Skeletal muscle satellite cell (primary cell): ENCODE measurements at regions not wholly inside any gene's neighbourhood (a gene's known extent, or its start where the extent isn't known, plus 50 kb on each side); places are given as distances from the start of the nearest gene placed in this dataset.
A peak's percentile ranks its signal among the peaks of the same experiment; 100 is the strongest.

Experiments
- H3K27me3 ChIP-seq: 2 replicates; pipeline ENCODE4 v1.7.0; 2013; ENCODE audit warnings: low read length; ENCODE audit not compliant: control insufficient read depth, insufficient read depth
- H3K36me3 ChIP-seq: 2 replicates; pipeline ENCODE4 v1.7.0; 2013; ENCODE audit warnings: mild to moderate bottlenecking, control low read depth, low read length; ENCODE audit not compliant: insufficient read depth
- H3K4me1 ChIP-seq: 2 replicates; pipeline ENCODE4 v1.7.0; 2013; ENCODE audit warnings: low read length; ENCODE audit not compliant: control insufficient read depth, insufficient read depth
- H3K4me2 ChIP-seq: 2 replicates; pipeline ENCODE4 v1.7.0; 2013; ENCODE audit warnings: mild to moderate bottlenecking, low read length
- H3K4me3 ChIP-seq: 2 replicates; pipeline ENCODE4 v1.7.0; 2013; ENCODE audit warnings: low read length
- H3K9ac ChIP-seq: 2 replicates; pipeline ENCODE4 v1.7.0; 2013; ENCODE audit warnings: mild to moderate bottlenecking, low read depth, low read length, moderate library complexity
- H3K9me3 ChIP-seq: replicated peaks from 2 replicates; pipeline ENCODE4 v1.7.0; 2013; ENCODE audit warnings: mild to moderate bottlenecking, control low read depth, low read length

DNA sequence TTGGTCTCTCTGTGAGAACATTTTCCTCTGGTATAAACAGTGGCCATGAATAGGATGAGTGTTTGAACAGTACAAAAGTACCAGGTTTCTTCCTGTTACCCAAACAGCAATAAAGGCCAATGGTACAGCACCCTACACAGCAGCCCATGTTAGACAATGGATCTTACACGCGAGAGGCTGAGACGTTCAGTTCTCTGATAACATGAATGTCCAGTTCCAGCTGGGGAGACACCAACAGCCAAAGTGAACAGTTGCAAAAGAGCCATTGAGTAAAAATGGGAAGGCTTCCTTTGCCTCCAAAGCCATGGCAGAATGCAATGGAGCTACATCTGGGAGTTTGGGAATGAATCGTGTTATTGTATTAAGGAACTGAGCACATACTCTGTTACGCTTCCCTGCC lies 246.8 kb upstream of the SGK1 start:
- no peak overlapping the region for H3K9ac ChIP-seq
- H3K27me3 ChIP-seq: no peaks in the 10 kb centered on the region
- H3K4me1 ChIP-seq: no peaks in the 10 kb centered on the region
- no peaks in the 10 kb centered on the region for H3K9me3 ChIP-seq
- no peak overlapping the region for H3K4me3 ChIP-seq
- H3K36me3 ChIP-seq: no peaks in the 10 kb centered on the region
- H3K4me2 ChIP-seq: no peak overlapping the region

DNA sequence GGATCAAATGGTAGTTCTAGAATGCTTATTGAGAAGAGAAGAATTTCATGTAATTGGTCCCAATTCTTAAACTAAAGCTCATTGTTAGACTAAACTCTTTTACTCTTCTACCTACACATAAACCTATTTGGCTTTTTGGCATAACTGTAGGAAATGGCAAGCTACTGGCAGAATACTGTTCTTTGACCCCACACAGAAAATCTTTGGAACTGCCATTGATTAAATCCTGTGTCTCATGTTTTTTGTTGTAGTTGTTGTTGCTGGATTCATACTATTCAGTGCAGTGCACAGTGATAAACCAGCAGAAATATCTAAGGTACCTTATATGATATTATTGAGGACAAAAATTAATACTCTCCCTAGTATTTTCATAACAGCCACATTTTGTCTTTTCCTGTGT lies 242.1 kb upstream of the SGK1 start:
- Histone ChIP-seq H3K4me3 (no peak overlapping the region), H3K9me3 (no peaks in the 10 kb centered on the region), H3K27me3 (no peaks in the 10 kb centered on the region), H3K9ac (no peak overlapping the region), H3K4me2 (no peak overlapping the region), H3K4me1 (no peaks in the 10 kb centered on the region), H3K36me3 (no peaks in the 10 kb centered on the region)

DNA sequence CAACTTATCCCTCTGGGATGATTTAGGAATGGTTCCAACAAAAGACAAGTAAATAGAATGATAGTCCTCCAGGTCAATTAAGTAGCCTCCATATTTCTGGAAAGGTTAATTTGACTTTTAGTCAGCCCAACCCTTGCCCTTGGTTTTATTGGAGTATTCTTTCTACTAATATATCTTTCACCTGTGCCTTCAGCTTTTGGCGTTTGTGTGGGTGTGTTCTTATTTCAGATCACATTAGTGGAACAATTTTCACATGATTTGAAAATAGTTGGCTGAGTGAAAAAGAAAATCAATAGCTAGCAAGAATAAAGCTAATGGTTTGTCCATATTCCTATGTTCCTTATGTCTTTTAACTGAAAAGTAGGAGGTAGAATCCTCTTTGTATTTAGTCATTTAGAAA lies 239.6 kb upstream of the SGK1 start:
- Histone ChIP-seq H3K36me3 (no peaks in the 10 kb centered on the region), H3K4me1 (peaks cover 10% of the 10 kb centered on the region), H3K4me3 (no peak overlapping the region), H3K9me3 (no peaks in the 10 kb centered on the region), H3K4me2 (no peak overlapping the region), H3K9ac (no peak overlapping the region), H3K27me3 (no peaks in the 10 kb centered on the region)

DNA sequence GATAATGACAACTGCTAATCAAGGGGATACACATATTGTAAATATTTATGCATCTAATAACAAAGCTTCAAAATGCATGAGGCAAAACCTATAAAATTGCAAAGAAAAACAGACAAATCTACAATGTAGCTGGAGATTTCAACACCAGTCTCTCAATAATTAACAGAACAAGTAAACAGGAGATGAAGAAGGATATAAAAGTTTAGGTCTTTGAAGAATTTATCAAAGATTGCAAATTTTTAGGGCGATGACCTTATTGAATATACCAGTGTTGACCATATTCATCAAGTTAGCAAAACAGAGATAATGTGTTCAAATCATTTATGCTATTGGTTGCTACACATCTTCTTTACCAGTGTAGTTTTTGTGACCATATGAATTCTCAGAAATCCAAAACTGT lies 237.8 kb upstream of the SGK1 start:
- no peaks in the 10 kb centered on the region for H3K27me3 ChIP-seq
- no peak overlapping the region for H3K4me3 ChIP-seq
- no peaks in the 10 kb centered on the region for H3K9me3 ChIP-seq
- H3K4me1 ChIP-seq: peaks cover 25% of the 10 kb centered on the region
- no peaks in the 10 kb centered on the region for H3K36me3 ChIP-seq
- H3K4me2 ChIP-seq: no peak overlapping the region
- H3K9ac ChIP-seq: no peak overlapping the region

DNA sequence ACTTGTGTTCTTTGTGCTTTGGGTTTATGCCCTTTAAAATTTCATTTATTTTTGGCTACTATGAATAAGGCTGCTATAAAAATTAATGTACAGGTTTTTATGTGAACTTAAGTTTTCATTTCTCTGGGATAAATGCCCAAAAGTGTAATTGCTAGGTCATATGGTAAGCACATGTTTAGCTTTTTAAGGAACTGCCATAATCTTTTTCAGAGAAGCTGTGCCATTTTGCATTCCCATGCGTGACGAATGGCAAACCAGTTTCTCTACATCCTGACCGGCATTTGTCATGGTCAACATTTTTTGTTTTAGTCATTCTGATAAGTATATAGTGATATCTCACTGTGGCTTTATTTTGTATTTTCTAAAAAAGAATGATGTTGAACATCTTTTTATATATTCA lies 236.0 kb upstream of the SGK1 start:
- Histone ChIP-seq H3K27me3 (no peaks in the 10 kb centered on the region), H3K9me3 (no peaks in the 10 kb centered on the region), H3K4me2 (no peak overlapping the region), H3K4me3 (no peak overlapping the region), H3K9ac (peak overlapping the region; percentile 10), H3K36me3 (no peaks in the 10 kb centered on the region), H3K4me1 (peaks cover 38% of the 10 kb centered on the region)

DNA sequence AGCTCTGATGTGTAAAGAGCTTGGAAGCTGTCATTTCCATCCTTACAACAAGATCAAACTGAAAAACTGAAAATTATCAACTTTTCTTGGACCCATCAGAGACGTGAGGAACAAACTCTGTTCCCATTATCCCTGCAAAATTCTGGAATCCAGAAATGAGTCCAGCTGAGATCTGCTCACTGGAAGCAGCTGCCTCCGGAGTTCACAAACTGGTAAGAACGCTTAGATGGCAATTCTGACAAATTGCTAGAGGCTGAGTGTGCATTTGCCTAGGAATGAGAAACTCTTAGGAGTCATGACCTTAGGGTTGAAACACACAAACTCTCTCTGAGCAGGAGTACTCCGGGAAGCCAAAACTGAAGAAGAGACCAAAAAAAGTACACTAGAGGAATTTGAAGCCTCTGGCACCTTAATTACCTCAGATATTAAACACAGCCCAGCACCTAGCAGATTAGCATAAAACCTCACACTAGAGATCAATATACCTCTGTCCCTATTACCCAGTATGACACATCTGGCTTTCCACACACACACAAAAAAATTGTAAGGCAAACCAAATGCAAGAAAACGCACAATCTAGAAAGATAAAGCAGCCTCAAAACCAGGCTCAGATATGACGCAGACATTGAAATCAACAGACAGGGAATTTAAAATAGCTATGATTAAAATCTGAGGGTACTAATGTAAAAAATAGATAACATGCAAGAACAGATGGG lies 233.5 kb upstream of the SGK1 start:
- peaks cover 44% of the 10 kb centered on the region for H3K4me1 ChIP-seq
- H3K27me3 ChIP-seq: no peaks in the 10 kb centered on the region
- peak overlapping the region; percentile 80 for H3K4me2 ChIP-seq
- peak overlapping the region; percentile 74 for H3K9ac ChIP-seq
- no peaks in the 10 kb centered on the region for H3K9me3 ChIP-seq
- H3K36me3 ChIP-seq: no peaks in the 10 kb centered on the region
- H3K4me3 ChIP-seq: peak overlapping the region; percentile 50

DNA sequence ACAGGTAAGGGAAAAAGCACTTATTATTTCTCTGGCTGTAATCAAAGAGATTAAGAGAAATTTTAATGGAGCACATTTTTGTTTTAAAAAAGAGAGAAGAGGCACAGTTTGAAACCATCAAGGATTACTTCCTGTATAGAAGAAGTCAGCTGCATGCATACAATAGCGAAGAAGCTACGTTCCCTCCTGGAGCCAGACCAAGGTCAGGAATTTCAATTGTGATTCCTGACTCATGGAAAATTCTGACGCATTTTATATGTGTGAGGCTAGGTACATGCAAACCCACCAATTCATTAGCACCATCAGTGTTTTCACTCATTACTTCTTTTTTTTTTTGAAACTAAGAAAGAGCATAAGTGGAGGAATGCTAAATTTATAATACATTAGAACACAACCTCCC lies 232.7 kb upstream of the SGK1 start:
- Histone ChIP-seq H3K9ac (peak overlapping the region; percentile 74), H3K9me3 (no peaks in the 10 kb centered on the region), H3K27me3 (no peaks in the 10 kb centered on the region), H3K4me3 (peak overlapping the region; percentile 50), H3K4me1 (peaks cover 44% of the 10 kb centered on the region), H3K36me3 (no peaks in the 10 kb centered on the region), H3K4me2 (peak overlapping the region; percentile 80)

DNA sequence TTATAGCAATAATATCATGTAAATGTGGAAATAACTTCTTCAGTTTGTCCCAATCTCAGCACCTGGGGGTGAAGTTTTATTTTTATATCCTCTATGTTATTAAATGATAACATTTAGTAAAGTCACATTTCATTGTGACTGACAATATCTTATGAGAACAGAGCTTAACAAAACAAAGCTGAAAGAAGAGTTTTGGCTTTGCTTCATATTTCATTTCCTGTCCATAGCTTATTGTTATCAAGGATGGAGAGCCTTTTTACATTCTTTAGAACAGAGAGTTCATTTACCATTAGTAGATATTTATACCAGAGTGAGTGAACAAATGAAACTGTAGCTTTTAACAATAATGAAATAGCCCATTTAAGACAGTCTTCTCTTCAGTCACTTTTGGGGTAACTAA lies 231.9 kb upstream of the SGK1 start:
- Histone ChIP-seq H3K4me1 (peaks cover 44% of the 10 kb centered on the region), H3K4me2 (peak overlapping the region; percentile 80), H3K9ac (peak overlapping the region; percentile 27), H3K4me3 (no peak overlapping the region), H3K36me3 (no peaks in the 10 kb centered on the region), H3K27me3 (no peaks in the 10 kb centered on the region), H3K9me3 (no peaks in the 10 kb centered on the region)

DNA sequence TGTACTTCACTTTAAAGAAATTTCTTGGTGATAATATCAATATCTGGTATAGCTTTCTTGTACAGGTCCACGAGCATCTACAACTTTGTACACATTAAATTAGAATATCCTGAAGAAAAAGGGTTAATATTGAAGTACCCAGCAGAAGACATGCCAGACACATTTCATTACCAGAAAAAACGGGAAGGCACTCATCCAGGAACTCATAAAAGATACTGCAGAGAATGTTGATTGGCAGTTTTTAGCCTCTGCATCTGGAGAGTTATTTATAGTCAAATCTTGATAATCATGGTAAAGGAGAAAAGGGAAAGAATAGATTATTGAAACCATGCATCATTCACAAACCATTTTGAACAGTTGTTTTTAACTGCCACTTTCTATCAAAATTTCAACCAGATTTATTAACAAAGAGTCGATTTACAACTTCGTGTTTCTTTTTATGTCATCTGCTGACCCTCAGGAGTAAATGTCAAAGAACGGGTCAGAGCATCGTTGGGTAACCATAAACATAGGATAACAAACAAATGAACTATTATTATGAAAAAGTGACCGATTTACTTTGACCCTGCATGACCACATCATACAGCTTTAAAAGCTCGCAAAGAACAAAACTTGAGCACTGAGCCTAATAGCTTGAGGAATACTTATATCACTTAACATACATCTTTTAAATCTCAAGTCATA lies 229.2 kb upstream of the SGK1 start:
- H3K36me3 ChIP-seq: no peaks in the 10 kb centered on the region
- no peaks in the 10 kb centered on the region for H3K27me3 ChIP-seq
- no peak overlapping the region for H3K4me2 ChIP-seq
- H3K9ac ChIP-seq: no peak overlapping the region
- no peak overlapping the region for H3K4me3 ChIP-seq
- no peaks in the 10 kb centered on the region for H3K9me3 ChIP-seq
- peaks cover 33% of the 10 kb centered on the region for H3K4me1 ChIP-seq

DNA sequence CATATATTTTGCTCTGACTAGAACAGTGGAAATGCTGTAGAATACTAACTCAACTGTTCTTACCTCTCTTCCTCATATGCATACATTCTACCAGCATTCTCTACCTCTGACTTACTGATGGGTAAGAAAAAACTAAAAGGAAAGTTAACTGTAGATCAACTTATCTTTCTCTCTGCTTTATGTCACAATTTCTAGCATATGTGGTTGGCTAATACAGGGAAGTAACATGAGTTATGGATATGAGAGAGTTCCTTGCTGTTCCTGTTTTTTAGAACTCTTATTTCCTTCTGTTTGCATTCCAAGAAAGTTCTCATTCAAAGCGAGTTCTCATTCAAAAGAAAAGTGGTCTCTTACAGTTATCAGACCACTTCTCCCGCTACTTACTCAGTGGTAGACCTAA lies 226.8 kb upstream of the SGK1 start:
- H3K9ac ChIP-seq: no peak overlapping the region
- no peak overlapping the region for H3K4me3 ChIP-seq
- H3K9me3 ChIP-seq: no peaks in the 10 kb centered on the region
- H3K36me3 ChIP-seq: no peaks in the 10 kb centered on the region
- peaks cover 9% of the 10 kb centered on the region for H3K4me1 ChIP-seq
- H3K4me2 ChIP-seq: no peak overlapping the region
- H3K27me3 ChIP-seq: no peaks in the 10 kb centered on the region

DNA sequence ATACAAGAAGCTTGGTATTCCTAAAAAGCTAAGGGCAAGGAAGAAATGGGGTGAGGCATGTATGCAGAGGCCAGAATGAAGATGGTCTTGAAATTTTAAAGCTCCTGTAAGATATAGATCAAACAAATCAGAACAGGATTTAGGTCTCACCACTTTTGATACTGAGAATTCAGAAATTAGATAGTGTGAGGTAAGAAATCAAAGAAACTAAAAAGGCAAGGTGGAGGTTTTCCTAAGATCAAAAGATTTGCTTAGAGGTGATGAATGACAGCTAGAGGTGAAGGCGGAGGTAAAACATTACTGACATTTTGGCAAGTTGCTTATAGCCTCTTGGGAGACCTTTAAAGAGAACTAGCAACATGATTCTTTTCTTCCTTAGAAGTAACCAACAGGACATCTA lies 225.2 kb upstream of the SGK1 start:
- Histone ChIP-seq H3K4me1 (peaks cover 6% of the 10 kb centered on the region), H3K27me3 (no peaks in the 10 kb centered on the region), H3K4me2 (no peak overlapping the region), H3K4me3 (no peak overlapping the region), H3K9ac (no peak overlapping the region), H3K36me3 (no peaks in the 10 kb centered on the region), H3K9me3 (no peaks in the 10 kb centered on the region)

DNA sequence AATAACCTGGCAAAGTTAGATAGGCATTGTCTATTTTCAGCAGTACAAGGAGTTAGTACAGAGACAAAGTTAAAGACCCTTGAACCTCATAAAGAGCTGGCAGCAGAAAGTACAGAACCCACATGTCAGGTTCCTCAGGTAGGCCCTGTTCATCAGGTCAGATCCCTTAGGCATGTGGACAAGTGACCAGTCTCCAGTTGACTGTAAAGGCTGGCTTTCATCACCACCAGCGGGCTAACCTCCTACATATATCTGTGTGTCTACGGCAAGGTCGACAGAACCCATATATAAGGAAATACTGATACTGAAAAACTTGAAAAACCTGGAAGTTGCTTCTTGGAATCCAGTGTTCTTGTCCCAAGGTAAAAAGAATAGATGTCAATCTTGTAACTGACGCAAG lies 223.1 kb upstream of the SGK1 start:
- Histone ChIP-seq H3K36me3 (no peaks in the 10 kb centered on the region), H3K9me3 (no peaks in the 10 kb centered on the region), H3K4me1 (peaks cover 13% of the 10 kb centered on the region), H3K9ac (no peak overlapping the region), H3K4me3 (no peak overlapping the region), H3K27me3 (no peaks in the 10 kb centered on the region), H3K4me2 (no peak overlapping the region)
